ENCODE measurements at regions not wholly inside any gene's neighbourhood (a gene's known extent, or its start where the extent isn't known, plus 50 kb on each side); places are given as distances from the start of the nearest gene placed in this dataset.

DNA sequence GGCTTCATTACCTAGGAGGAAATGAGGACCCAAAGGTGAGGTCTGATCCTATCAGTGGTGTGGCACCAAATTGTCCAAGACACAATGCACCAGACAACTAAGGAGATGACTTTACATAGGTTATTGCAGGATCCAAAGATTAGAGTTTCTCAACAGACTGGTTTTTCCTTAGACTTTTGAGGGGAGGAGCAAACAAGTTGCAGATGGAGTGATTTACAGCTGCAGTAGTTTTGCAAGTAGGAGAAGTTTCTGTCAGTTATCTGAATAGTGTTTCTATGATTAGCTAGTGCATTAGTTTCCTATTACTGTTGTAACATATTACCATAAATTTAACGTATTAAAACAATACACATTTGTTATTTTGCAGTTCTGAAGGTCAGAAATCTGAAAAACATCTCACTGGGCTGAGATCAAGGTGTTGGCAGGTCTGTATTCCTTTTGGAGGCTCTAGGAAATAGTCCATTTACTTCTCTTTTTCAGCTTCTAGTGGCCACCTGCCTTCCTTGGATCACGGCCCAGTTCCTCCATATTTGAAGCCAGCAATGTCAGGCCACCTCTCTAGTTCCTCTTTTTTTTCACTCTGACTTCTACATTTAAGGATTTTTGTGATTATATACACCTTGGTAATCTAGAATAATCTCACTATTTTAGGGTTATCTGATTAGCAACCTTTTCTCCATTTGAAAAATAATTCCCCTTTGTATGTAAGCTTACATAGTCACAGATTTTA is 994.9 kb downstream of the REEP3 start:
- no TSS peak for BruUV-seq (replicated peaks)
- intact Hi-C loops (cut with micrococcal nuclease; ENCODE audit: unreplicated experiment) = no loop called here
- Histone ChIP-seq H3K4me1 (ENCODE audit: insufficient read depth, low read length, poor library complexity, severe bottlenecking) (no peaks in the 10 kb centered on the region), H3K4me3 (ENCODE audit: low read depth, low read length, poor library complexity, severe bottlenecking) (no peak overlapping the region), H3K36me3 (ENCODE audit: insufficient read depth, low read length, poor library complexity, severe bottlenecking) (no peaks in the 10 kb centered on the region), H3K27ac (ENCODE audit: low read depth, low read length, poor library complexity, severe bottlenecking) (no peak overlapping the region), H3K27me3 (replicated peaks; ENCODE audit: insufficient read depth, low read depth, low read length, poor library complexity) (no peaks in the 10 kb centered on the region), H3K9me3 (ENCODE audit: low read depth, low read length, poor library complexity, severe bottlenecking) (no peaks in the 10 kb centered on the region)
- no peak for DNase-seq (ENCODE audit: low spot score)
- ChIA-PET POLR2A (ENCODE audit: low non-redundant PET) (no interaction called here), CTCF (no interaction called here)
- TF ChIP-seq EZH2 (IDR thresholded peaks at IDR 0.05; ENCODE audit: borderline replicate concordance, low read depth, low read length, poor library complexity, severe bottlenecking) = no peak
- TF ChIP-seq, protein P1, sequence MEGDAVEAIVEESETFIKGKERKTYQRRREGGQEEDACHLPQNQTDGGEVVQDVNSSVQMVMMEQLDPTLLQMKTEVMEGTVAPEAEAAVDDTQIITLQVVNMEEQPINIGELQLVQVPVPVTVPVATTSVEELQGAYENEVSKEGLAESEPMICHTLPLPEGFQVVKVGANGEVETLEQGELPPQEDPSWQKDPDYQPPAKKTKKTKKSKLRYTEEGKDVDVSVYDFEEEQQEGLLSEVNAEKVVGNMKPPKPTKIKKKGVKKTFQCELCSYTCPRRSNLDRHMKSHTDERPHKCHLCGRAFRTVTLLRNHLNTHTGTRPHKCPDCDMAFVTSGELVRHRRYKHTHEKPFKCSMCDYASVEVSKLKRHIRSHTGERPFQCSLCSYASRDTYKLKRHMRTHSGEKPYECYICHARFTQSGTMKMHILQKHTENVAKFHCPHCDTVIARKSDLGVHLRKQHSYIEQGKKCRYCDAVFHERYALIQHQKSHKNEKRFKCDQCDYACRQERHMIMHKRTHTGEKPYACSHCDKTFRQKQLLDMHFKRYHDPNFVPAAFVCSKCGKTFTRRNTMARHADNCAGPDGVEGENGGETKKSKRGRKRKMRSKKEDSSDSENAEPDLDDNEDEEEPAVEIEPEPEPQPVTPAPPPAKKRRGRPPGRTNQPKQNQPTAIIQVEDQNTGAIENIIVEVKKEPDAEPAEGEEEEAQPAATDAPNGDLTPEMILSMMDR (conservative IDR thresholded peaks at IDR 0.05; ENCODE audit: low read depth, low read length) = no peak

DNA sequence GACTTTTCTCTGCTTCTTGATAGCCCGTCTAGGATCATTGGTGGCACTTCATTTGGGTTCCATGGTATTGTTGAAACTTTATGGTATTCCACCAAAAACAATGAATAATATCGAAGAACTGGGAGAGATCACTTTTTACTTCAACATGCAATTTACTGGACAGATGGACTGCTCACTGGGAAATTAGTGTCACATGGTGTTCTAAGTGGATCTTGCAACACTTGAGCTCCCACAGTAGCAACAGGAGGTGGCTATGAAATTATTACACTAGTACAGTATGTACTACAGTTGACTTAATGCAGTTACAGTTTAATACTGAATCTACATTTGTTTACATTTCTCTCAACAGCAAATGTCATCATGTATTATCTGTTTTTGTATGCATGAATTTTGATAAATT is 997.3 kb downstream of the REEP3 start:
- BruUV-seq (replicated peaks) = no TSS peak
- POLR2A ChIA-PET (ENCODE audit: low non-redundant PET) = no interaction called here
- H3K36me3 ChIP-seq (ENCODE audit: insufficient read depth, low read length, poor library complexity, severe bottlenecking) = no peaks in the 10 kb centered on the region
- no peak for TF ChIP-seq EZH2 (IDR thresholded peaks at IDR 0.05; ENCODE audit: borderline replicate concordance, low read depth, low read length, poor library complexity, severe bottlenecking)
- TF ChIP-seq, protein P1 (conservative IDR thresholded peaks at IDR 0.05; ENCODE audit: low read depth, low read length) = no peak
- no peak overlapping the region for H3K4me3 ChIP-seq (ENCODE audit: low read depth, low read length, poor library complexity, severe bottlenecking)
- H3K9me3 ChIP-seq (ENCODE audit: low read depth, low read length, poor library complexity, severe bottlenecking) = no peaks in the 10 kb centered on the region
- intact Hi-C loops (cut with micrococcal nuclease; ENCODE audit: unreplicated experiment) = no loop called here
- no peak for DNase-seq (ENCODE audit: low spot score)
- H3K4me1 ChIP-seq (ENCODE audit: insufficient read depth, low read length, poor library complexity, severe bottlenecking) = no peaks in the 10 kb centered on the region
- H3K27me3 ChIP-seq (replicated peaks; ENCODE audit: insufficient read depth, low read depth, low read length, poor library complexity) = peaks cover 3% of the 10 kb centered on the region
- CTCF ChIA-PET = no interaction called here
- H3K27ac ChIP-seq (ENCODE audit: low read depth, low read length, poor library complexity, severe bottlenecking) = no peak overlapping the region

DNA sequence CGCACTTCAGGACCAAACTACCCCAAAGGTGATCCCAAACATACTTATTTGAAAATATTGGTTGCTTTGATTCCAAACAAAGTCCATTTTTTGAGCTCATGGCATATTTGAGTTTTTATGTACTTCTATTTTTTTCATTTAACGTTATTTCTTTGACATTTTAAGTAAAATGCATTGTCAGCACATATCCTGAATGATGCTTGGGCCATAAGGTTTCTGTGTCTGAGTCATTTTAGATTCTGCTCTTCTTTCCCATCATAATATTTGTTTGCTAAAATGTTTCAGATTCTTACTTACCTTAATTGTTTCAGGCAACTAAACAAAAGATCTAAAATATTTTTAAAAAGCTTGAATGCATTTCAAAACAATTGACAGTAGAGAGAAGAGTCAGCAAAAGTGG is 998.2 kb downstream of the REEP3 start:
- H3K27ac ChIP-seq (ENCODE audit: low read depth, low read length, poor library complexity, severe bottlenecking) = no peak overlapping the region
- CTCF ChIA-PET = no interaction called here
- intact Hi-C loops (cut with micrococcal nuclease; ENCODE audit: unreplicated experiment) = no loop called here
- H3K27me3 ChIP-seq (replicated peaks; ENCODE audit: insufficient read depth, low read depth, low read length, poor library complexity) = peaks cover 3% of the 10 kb centered on the region
- no TSS peak for BruUV-seq (replicated peaks)
- H3K4me3 ChIP-seq (ENCODE audit: low read depth, low read length, poor library complexity, severe bottlenecking) = no peak overlapping the region
- no peaks in the 10 kb centered on the region for H3K9me3 ChIP-seq (ENCODE audit: low read depth, low read length, poor library complexity, severe bottlenecking)
- H3K36me3 ChIP-seq (ENCODE audit: insufficient read depth, low read length, poor library complexity, severe bottlenecking) = no peaks in the 10 kb centered on the region
- POLR2A ChIA-PET (ENCODE audit: low non-redundant PET) = no interaction called here
- no peaks in the 10 kb centered on the region for H3K4me1 ChIP-seq (ENCODE audit: insufficient read depth, low read length, poor library complexity, severe bottlenecking)
- no peak for DNase-seq (ENCODE audit: low spot score)
- TF ChIP-seq EZH2 (IDR thresholded peaks at IDR 0.05; ENCODE audit: borderline replicate concordance, low read depth, low read length, poor library complexity, severe bottlenecking) = no peak
- TF ChIP-seq, protein P1 (conservative IDR thresholded peaks at IDR 0.05; ENCODE audit: low read depth, low read length) = no peak

All from A673 (cell line).